BE2C (cell line): ENCODE measurements at regions not wholly inside any gene's neighbourhood (a gene's known extent, or its start where the extent isn't known, plus 50 kb on each side); places are given as distances from the start of the nearest gene placed in this dataset.
A peak's percentile ranks its signal among the peaks of the same experiment; 100 is the strongest.

Experiments
- DNase-seq: peaks from one replicate; pipeline ENCODE4 v3.0.0-alpha.2; 2020
- H3K27me3 ChIP-seq: fragments of 250-450 bp; sonication (Bioruptor Pico); 2 replicates; pipeline ENCODE4 v1.5.1; 2020; ENCODE audit warnings: mild to moderate bottlenecking
- H3K36me3 ChIP-seq: fragments of 250-450 bp; sonication (Bioruptor Pico); 2 replicates; pipeline ENCODE4 v1.5.1; 2020; ENCODE audit warnings: mild to moderate bottlenecking
- H3K4me1 ChIP-seq: fragments of 250-450 bp; sonication (Bioruptor Pico); 2 replicates; pipeline ENCODE4 v1.5.1; 2020
- H3K4me3 ChIP-seq: 2 replicates; pipeline ENCODE4 v1.5.1; 2011; ENCODE audit warnings: low read depth, low read length
- H3K9me3 ChIP-seq: fragments of 250-450 bp; sonication (Bioruptor Pico); 2 replicates; pipeline ENCODE4 v1.5.1; 2020
- TF ChIP-seq, protein P1 (sequence below): IDR thresholded peaks from 2 replicates; pipeline ENCODE4 v1.5.1; 2012; ENCODE audit warnings: mild to moderate bottlenecking, low read depth, low read length

GRCh38 chr15:97420130-97420529, 540.4 kb upstream of the ARRDC4 start:
- no peak overlapping the region for H3K4me3 ChIP-seq
- peaks cover 2% of the 10 kb centered on the region for H3K9me3 ChIP-seq
- TF ChIP-seq, protein P1, sequence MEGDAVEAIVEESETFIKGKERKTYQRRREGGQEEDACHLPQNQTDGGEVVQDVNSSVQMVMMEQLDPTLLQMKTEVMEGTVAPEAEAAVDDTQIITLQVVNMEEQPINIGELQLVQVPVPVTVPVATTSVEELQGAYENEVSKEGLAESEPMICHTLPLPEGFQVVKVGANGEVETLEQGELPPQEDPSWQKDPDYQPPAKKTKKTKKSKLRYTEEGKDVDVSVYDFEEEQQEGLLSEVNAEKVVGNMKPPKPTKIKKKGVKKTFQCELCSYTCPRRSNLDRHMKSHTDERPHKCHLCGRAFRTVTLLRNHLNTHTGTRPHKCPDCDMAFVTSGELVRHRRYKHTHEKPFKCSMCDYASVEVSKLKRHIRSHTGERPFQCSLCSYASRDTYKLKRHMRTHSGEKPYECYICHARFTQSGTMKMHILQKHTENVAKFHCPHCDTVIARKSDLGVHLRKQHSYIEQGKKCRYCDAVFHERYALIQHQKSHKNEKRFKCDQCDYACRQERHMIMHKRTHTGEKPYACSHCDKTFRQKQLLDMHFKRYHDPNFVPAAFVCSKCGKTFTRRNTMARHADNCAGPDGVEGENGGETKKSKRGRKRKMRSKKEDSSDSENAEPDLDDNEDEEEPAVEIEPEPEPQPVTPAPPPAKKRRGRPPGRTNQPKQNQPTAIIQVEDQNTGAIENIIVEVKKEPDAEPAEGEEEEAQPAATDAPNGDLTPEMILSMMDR: no peak
- no peaks in the 10 kb centered on the region for H3K4me1 ChIP-seq
- no peaks in the 10 kb centered on the region for H3K36me3 ChIP-seq
- no peak for DNase-seq
- no peaks in the 10 kb centered on the region for H3K27me3 ChIP-seq

GRCh38 chr15:97425596-97425995, 534.9 kb upstream of the ARRDC4 start:
- H3K9me3 ChIP-seq: no peaks in the 10 kb centered on the region
- no peak overlapping the region for H3K4me3 ChIP-seq
- no peaks in the 10 kb centered on the region for H3K27me3 ChIP-seq
- TF ChIP-seq, protein P1: no peak
- H3K4me1 ChIP-seq: no peaks in the 10 kb centered on the region
- H3K36me3 ChIP-seq: no peaks in the 10 kb centered on the region
- no peak for DNase-seq

GRCh38 chr15:97443101-97443500, 517.4 kb upstream of the ARRDC4 start:
- TF ChIP-seq, protein P1: no peak
- H3K27me3 ChIP-seq: no peaks in the 10 kb centered on the region
- no peaks in the 10 kb centered on the region for H3K36me3 ChIP-seq
- H3K4me1 ChIP-seq: no peaks in the 10 kb centered on the region
- no peak overlapping the region for H3K4me3 ChIP-seq
- DNase-seq: no peak
- no peaks in the 10 kb centered on the region for H3K9me3 ChIP-seq

GRCh38 chr15:97446138-97446537, 514.4 kb upstream of the ARRDC4 start:
- TF ChIP-seq, protein P1: no peak
- peak; percentile 14 for DNase-seq
- Histone ChIP-seq H3K4me3 (no peak overlapping the region), H3K36me3 (no peaks in the 10 kb centered on the region), H3K4me1 (no peaks in the 10 kb centered on the region), H3K27me3 (no peaks in the 10 kb centered on the region), H3K9me3 (no peaks in the 10 kb centered on the region)

DNA sequence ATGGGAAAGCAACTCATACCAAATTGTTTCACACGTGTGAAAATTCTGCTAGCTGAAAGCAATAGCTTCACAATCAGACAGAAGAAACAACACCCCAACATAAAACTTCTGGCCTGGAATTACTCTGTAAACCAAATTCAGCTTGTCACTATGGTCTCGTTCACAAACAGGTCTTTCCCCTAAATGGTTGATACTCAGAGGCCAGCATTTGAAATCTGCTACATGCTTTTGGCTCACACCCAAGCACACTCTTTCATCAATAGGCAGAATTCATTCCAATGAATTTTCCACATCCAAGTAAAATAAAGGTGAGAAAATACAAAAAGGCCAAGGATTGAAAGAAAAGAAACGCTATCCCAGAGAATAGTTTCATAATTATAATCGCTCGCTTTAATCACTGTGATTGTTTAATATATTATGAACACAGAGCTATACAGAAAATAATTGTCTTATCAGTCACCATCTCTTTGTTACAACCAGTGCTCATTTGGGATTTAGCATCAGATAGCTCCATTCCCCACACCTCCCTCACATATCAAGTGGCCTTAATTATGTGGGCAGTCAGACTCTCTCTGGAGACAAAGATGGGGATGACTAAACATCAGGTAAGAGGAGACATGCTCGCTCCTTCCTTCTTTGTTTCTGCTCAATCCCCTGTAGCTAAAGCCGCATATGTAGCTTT, 503.8 kb upstream of the ARRDC4 start:
- TF ChIP-seq, protein P1: no peak
- Histone ChIP-seq H3K27me3 (no peaks in the 10 kb centered on the region), H3K4me3 (no peak overlapping the region), H3K9me3 (no peaks in the 10 kb centered on the region; the same call in 1 of the 2 replicates), H3K36me3 (no peaks in the 10 kb centered on the region), H3K4me1 (no peaks in the 10 kb centered on the region)
- DNase-seq: no peak

DNA sequence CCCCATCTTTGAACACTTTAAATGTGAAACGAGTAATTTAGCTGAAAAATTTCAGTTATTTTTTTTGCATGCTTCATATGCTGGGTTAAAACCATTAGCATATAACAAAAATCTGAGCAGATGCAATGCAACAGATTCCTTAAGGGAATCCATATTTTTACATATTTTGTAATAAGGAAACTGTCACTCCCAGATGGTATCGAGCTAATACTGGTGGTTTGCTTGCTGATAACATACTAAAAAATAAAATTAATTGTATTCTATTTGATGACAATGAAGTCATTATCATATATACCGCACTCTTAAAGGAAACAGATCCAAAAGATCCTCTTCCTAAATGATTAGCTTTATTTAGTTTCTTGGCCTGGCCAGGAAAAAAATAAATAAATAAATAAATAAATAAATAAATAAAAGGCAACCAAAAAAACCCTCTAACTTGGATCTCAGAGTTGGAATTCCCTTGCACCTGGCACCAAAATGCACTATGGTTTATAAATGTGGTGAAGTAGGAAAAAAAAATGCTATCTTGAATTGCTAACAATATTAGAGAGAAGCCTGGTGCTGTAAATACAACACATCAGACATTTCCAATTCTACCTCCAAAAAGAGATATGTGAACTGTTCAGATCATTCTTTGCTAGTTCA, 503.2 kb upstream of the ARRDC4 start:
- TF ChIP-seq, protein P1: no peak
- H3K9me3 ChIP-seq: no peaks in the 10 kb centered on the region; the same call in 1 of the 2 replicates
- no peak overlapping the region for H3K4me3 ChIP-seq
- no peaks in the 10 kb centered on the region for H3K27me3 ChIP-seq
- no peaks in the 10 kb centered on the region for H3K36me3 ChIP-seq
- no peak for DNase-seq
- no peaks in the 10 kb centered on the region for H3K4me1 ChIP-seq
